ENCODE measurements at regions not wholly inside any gene's neighbourhood (a gene's known extent, or its start where the extent isn't known, plus 50 kb on each side); places are given as distances from the start of the nearest gene placed in this dataset.

GRCh38 chr13:76035711-76036110 lies 399.6 kb downstream of the LMO7 start:
- Mint-ChIP-seq H3K4me1 (no peaks in the 10 kb centered on the region), H3K4me3 (no peak overlapping the region), H3K27ac (no peak overlapping the region), H3K36me3 (no peaks in the 10 kb centered on the region), H3K27me3 (peaks cover 6 to 10% of the 10 kb centered on the region in 2 donors), H3K9me3 (no peaks in the 10 kb centered on the region)
- H3K27me3 ChIP-seq (replicated peaks in 1 of 2; ENCODE audit: control insufficient read depth in 2 of 2, extremely low read depth in 1 of 2, insufficient read depth in 2 of 2, low read length in 1 of 2), result no peaks in the 10 kb centered on the region
- ChIA-PET POLR2A (no interaction called here), CTCF (no interaction called here)
- H3K36me3 ChIP-seq (ENCODE audit: control insufficient read depth in 2 of 2, extremely low read depth in 1 of 2, insufficient read depth in 1 of 2, low read length in 1 of 2), result no peaks in the 10 kb centered on the region
- no peak overlapping the region for H3K27ac ChIP-seq (ENCODE audit: low read length)
- no peak overlapping the region for H3K4me3 ChIP-seq (ENCODE audit: control insufficient read depth in 1 of 2, extremely low read depth in 1 of 2, low read length in 1 of 2)
- H3K9me3 ChIP-seq, result no peaks in the 10 kb centered on the region
- WGBS (ENCODE audit: insufficient coverage), result no CpG with 5 or more reads among the region's 1 CpG
- no peaks in the 10 kb centered on the region for H3K4me1 ChIP-seq (ENCODE audit: control insufficient read depth in 1 of 2, extremely low read depth in 1 of 2, insufficient read depth in 2 of 2, low read length in 2 of 2)
- DNase-seq, result no peak
- no peak for ATAC-seq (replicated peaks in 1 of 4)

GRCh38 chr13:76029706-76030105 lies 393.6 kb downstream of the LMO7 start:
- Mint-ChIP-seq H3K9me3 (no peaks in the 10 kb centered on the region), H3K27me3 (peaks cover 9 to 19% of the 10 kb centered on the region in 2 donors), H3K36me3 (no peaks in the 10 kb centered on the region), H3K27ac (no peak overlapping the region), H3K4me3 (no peak overlapping the region), H3K4me1 (no peaks in the 10 kb centered on the region)
- no peak for ATAC-seq (replicated peaks in 1 of 4)
- no peaks in the 10 kb centered on the region for H3K4me1 ChIP-seq (ENCODE audit: control insufficient read depth in 1 of 2, extremely low read depth in 1 of 2, insufficient read depth in 2 of 2, low read length in 2 of 2)
- H3K4me3 ChIP-seq (ENCODE audit: control insufficient read depth in 1 of 2, extremely low read depth in 1 of 2, low read length in 1 of 2), result no peak overlapping the region
- no peaks in the 10 kb centered on the region for H3K9me3 ChIP-seq
- no peaks in the 10 kb centered on the region for H3K36me3 ChIP-seq (ENCODE audit: control insufficient read depth in 2 of 2, extremely low read depth in 1 of 2, insufficient read depth in 1 of 2, low read length in 1 of 2)
- POLR2A ChIA-PET, result no interaction called here
- H3K27ac ChIP-seq (ENCODE audit: low read length), result no peak overlapping the region
- no peaks in the 10 kb centered on the region for H3K27me3 ChIP-seq (replicated peaks in 1 of 2; ENCODE audit: control insufficient read depth in 2 of 2, extremely low read depth in 1 of 2, insufficient read depth in 2 of 2, low read length in 1 of 2)
- no peak for DNase-seq
- CTCF ChIA-PET, result interaction anchor here in 1 of 2 donors (0.8 kb wide), 1 partner anchor 98 kb away, joined by 3 read pairs; no protein-coding TSS in a partner anchor

- H3K9me3 ChIP-seq, result no peaks in the 10 kb centered on the region
- CTCF ChIA-PET, result interaction anchor here in 1 of 2 donors (0.8 kb wide), 1 partner anchor 99 kb away, joined by 3 read pairs; no protein-coding TSS in a partner anchor
- no peaks in the 10 kb centered on the region for H3K36me3 ChIP-seq (ENCODE audit: control insufficient read depth in 2 of 2, extremely low read depth in 1 of 2, insufficient read depth in 1 of 2, low read length in 1 of 2)
- no peak overlapping the region for H3K4me3 Mint-ChIP-seq
- ATAC-seq (replicated peaks in 1 of 4), result no peak
- no CpG with 5 or more reads among the region's 2 CpGs for WGBS (ENCODE audit: insufficient coverage)
- H3K4me3 ChIP-seq (ENCODE audit: control insufficient read depth in 1 of 2, extremely low read depth in 1 of 2, low read length in 1 of 2), result no peak overlapping the region
- peaks cover 9 to 16% of the 10 kb centered on the region in 2 donors for H3K27me3 Mint-ChIP-seq
- DNase-seq, result no peak
- no peaks in the 10 kb centered on the region for H3K36me3 Mint-ChIP-seq
- POLR2A ChIA-PET, result no interaction called here
- H3K4me1 ChIP-seq (ENCODE audit: control insufficient read depth in 1 of 2, extremely low read depth in 1 of 2, insufficient read depth in 2 of 2, low read length in 2 of 2), result no peaks in the 10 kb centered on the region
- H3K27me3 ChIP-seq (replicated peaks in 1 of 2; ENCODE audit: control insufficient read depth in 2 of 2, extremely low read depth in 1 of 2, insufficient read depth in 2 of 2, low read length in 1 of 2), result no peaks in the 10 kb centered on the region
- H3K9me3 Mint-ChIP-seq, result peaks cover 0 to 2% (median 0%) of the 10 kb centered on the region in 3 donors
- no peaks in the 10 kb centered on the region for H3K4me1 Mint-ChIP-seq
- H3K27ac ChIP-seq (ENCODE audit: low read length), result no peak overlapping the region
- H3K27ac Mint-ChIP-seq, result no peak overlapping the region
Observed at GRCh38 chr13:76029088-76029487, 393.0 kb downstream of the LMO7 start.

- 66% methylated on average over 2 of the region's 2 CpGs for WGBS (ENCODE audit: insufficient coverage)
- Mint-ChIP-seq H3K9me3 (peaks cover 0 to 5% (median 0%) of the 10 kb centered on the region in 3 donors), H3K27me3 (peaks cover 9 to 16% of the 10 kb centered on the region in 2 donors), H3K4me3 (no peak overlapping the region), H3K36me3 (no peaks in the 10 kb centered on the region), H3K27ac (no peak overlapping the region), H3K4me1 (no peaks in the 10 kb centered on the region)
- H3K36me3 ChIP-seq (ENCODE audit: control insufficient read depth in 2 of 2, extremely low read depth in 1 of 2, insufficient read depth in 1 of 2, low read length in 1 of 2), result no peaks in the 10 kb centered on the region
- H3K4me1 ChIP-seq (ENCODE audit: control insufficient read depth in 1 of 2, extremely low read depth in 1 of 2, insufficient read depth in 2 of 2, low read length in 2 of 2), result no peaks in the 10 kb centered on the region
- no peaks in the 10 kb centered on the region for H3K27me3 ChIP-seq (replicated peaks in 1 of 2; ENCODE audit: control insufficient read depth in 2 of 2, extremely low read depth in 1 of 2, insufficient read depth in 2 of 2, low read length in 1 of 2)
- no peak overlapping the region for H3K27ac ChIP-seq (ENCODE audit: low read length)
- no peak for DNase-seq
- no peaks in the 10 kb centered on the region for H3K9me3 ChIP-seq
- POLR2A ChIA-PET, result no interaction called here
- CTCF ChIA-PET, result no interaction called here
- ATAC-seq (replicated peaks in 1 of 4), result no peak
- no peak overlapping the region for H3K4me3 ChIP-seq (ENCODE audit: control insufficient read depth in 1 of 2, extremely low read depth in 1 of 2, low read length in 1 of 2)
Observed at GRCh38 chr13:76027131-76027530, 391.0 kb downstream of the LMO7 start.

- Mint-ChIP-seq H3K4me3 (no peak overlapping the region), H3K4me1 (no peaks in the 10 kb centered on the region), H3K36me3 (no peaks in the 10 kb centered on the region), H3K9me3 (peaks cover 0 to 5% (median 0%) of the 10 kb centered on the region in 3 donors), H3K27me3 (peaks cover 9 to 13% of the 10 kb centered on the region in 2 donors), H3K27ac (no peak overlapping the region)
- CTCF ChIA-PET, result no interaction called here
- Histone ChIP-seq H3K9me3 (no peaks in the 10 kb centered on the region), H3K4me3 (ENCODE audit: control insufficient read depth in 1 of 2, extremely low read depth in 1 of 2, low read length in 1 of 2) (no peak overlapping the region), H3K27ac (ENCODE audit: low read length) (no peak overlapping the region), H3K36me3 (ENCODE audit: control insufficient read depth in 2 of 2, extremely low read depth in 1 of 2, insufficient read depth in 1 of 2, low read length in 1 of 2) (no peaks in the 10 kb centered on the region), H3K4me1 (ENCODE audit: control insufficient read depth in 1 of 2, extremely low read depth in 1 of 2, insufficient read depth in 2 of 2, low read length in 2 of 2) (no peaks in the 10 kb centered on the region), H3K27me3 (replicated peaks in 1 of 2; ENCODE audit: control insufficient read depth in 2 of 2, extremely low read depth in 1 of 2, insufficient read depth in 2 of 2, low read length in 1 of 2) (no peaks in the 10 kb centered on the region)
- DNase-seq (no peak), ATAC-seq (replicated peaks in 1 of 4) (no peak)
- POLR2A ChIA-PET, result interaction anchor here in 1 of 2 donors (0.6 kb wide), 1 partner anchor 1458 kb away, joined by 3 read pairs; no protein-coding TSS in a partner anchor
- 95% methylated on average over 4 of the region's 6 CpGs for WGBS (ENCODE audit: insufficient coverage)
Observed at GRCh38 chr13:76025392-76025791, 389.3 kb downstream of the LMO7 start.

GRCh38 chr13:76024151-76024550 lies 388.0 kb downstream of the LMO7 start:
- DNase-seq, result no peak
- Mint-ChIP-seq H3K4me1 (no peaks in the 10 kb centered on the region), H3K36me3 (no peaks in the 10 kb centered on the region), H3K27ac (no peak overlapping the region), H3K27me3 (peaks cover 9 to 13% of the 10 kb centered on the region in 2 donors), H3K9me3 (peaks cover 0 to 5% (median 0%) of the 10 kb centered on the region in 3 donors), H3K4me3 (no peak overlapping the region)
- H3K27me3 ChIP-seq (replicated peaks in 1 of 2; ENCODE audit: control insufficient read depth in 2 of 2, extremely low read depth in 1 of 2, insufficient read depth in 2 of 2, low read length in 1 of 2), result no peaks in the 10 kb centered on the region
- ATAC-seq (replicated peaks in 1 of 4), result no peak
- no peak overlapping the region for H3K27ac ChIP-seq (ENCODE audit: low read length)
- no CpG with 5 or more reads among the region's 1 CpG for WGBS (ENCODE audit: insufficient coverage)
- H3K36me3 ChIP-seq (ENCODE audit: control insufficient read depth in 2 of 2, extremely low read depth in 1 of 2, insufficient read depth in 1 of 2, low read length in 1 of 2), result no peaks in the 10 kb centered on the region
- POLR2A ChIA-PET, result no interaction called here
- no peaks in the 10 kb centered on the region for H3K9me3 ChIP-seq
- H3K4me1 ChIP-seq (ENCODE audit: control insufficient read depth in 1 of 2, extremely low read depth in 1 of 2, insufficient read depth in 2 of 2, low read length in 2 of 2), result no peaks in the 10 kb centered on the region
- CTCF ChIA-PET, result no interaction called here
- H3K4me3 ChIP-seq (ENCODE audit: control insufficient read depth in 1 of 2, extremely low read depth in 1 of 2, low read length in 1 of 2), result no peak overlapping the region

GRCh38 chr13:76023652-76024051 lies 387.5 kb downstream of the LMO7 start:
- H3K27ac Mint-ChIP-seq, result no peak overlapping the region
- H3K27me3 Mint-ChIP-seq, result peaks cover 9 to 11% of the 10 kb centered on the region in 2 donors
- WGBS (ENCODE audit: insufficient coverage), result 80% methylated on average over 1 of the region's 2 CpGs
- ChIA-PET CTCF (no interaction called here), POLR2A (no interaction called here)
- Histone ChIP-seq H3K4me3 (ENCODE audit: control insufficient read depth in 1 of 2, extremely low read depth in 1 of 2, low read length in 1 of 2) (no peak overlapping the region), H3K27me3 (replicated peaks in 1 of 2; ENCODE audit: control insufficient read depth in 2 of 2, extremely low read depth in 1 of 2, insufficient read depth in 2 of 2, low read length in 1 of 2) (no peaks in the 10 kb centered on the region), H3K9me3 (no peaks in the 10 kb centered on the region), H3K4me1 (ENCODE audit: control insufficient read depth in 1 of 2, extremely low read depth in 1 of 2, insufficient read depth in 2 of 2, low read length in 2 of 2) (no peaks in the 10 kb centered on the region), H3K27ac (ENCODE audit: low read length) (no peak overlapping the region), H3K36me3 (ENCODE audit: control insufficient read depth in 2 of 2, extremely low read depth in 1 of 2, insufficient read depth in 1 of 2, low read length in 1 of 2) (no peaks in the 10 kb centered on the region)
- DNase-seq (no peak), ATAC-seq (replicated peaks in 1 of 4) (no peak)
- no peaks in the 10 kb centered on the region for H3K36me3 Mint-ChIP-seq
- H3K4me1 Mint-ChIP-seq, result no peaks in the 10 kb centered on the region
- H3K9me3 Mint-ChIP-seq, result peaks cover 0 to 5% (median 0%) of the 10 kb centered on the region in 3 donors
- H3K4me3 Mint-ChIP-seq, result no peak overlapping the region
